AG08395 (cell line): ENCODE measurements at regions not wholly inside any gene's neighbourhood (a gene's known extent, or its start where the extent isn't known, plus 50 kb on each side); places are given as distances from the start of the nearest gene placed in this dataset.

Experiments used
- DNase-seq: peaks from one replicate; pipeline ENCODE4 v3.0.0; 2012; ENCODE audit warnings: mixed read lengths, low spot score

DNA sequence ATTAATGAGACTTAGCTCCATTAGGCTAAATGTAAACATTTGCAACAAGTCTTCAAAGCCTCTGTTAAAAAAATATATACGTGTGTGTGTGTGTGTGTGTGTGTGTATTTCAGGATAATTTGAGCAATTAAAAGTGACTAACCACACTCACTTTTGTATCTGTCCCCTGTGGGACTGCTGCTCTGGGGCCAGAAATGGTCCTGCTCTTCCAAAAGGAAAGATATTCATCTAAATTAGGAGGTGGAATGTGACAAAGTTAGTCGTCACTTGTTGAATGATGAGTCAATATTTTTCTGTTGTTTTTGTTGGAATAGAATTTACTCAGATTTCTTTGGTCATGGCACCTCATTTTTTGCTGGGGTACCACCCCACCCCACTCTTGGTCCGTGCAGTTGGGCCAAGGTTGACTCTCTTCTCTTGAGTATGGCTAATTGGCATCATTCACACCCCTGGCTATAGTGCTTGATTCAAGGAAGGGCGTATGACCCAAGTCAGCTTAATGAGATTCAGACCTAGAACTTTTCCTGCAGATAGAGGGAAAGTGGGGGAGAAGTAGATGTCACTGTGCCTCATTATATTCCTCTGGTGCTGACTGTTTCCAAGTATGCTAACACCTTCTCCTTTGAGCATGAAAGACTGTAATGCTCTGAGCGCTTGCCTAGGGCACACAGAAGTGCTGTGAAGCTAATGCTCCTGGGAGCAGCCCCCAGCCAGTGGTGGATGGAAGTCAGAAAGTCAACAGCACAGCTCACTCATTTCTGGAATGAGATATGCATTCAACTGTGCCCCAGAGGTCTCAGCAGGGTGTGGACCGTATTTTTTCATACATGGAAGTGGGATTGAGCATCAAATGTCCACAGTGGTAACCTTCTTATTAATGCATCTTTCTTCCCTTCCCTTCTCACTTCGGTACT lies 577.0 kb upstream of the TBX3 start:
- no peak for DNase-seq

DNA sequence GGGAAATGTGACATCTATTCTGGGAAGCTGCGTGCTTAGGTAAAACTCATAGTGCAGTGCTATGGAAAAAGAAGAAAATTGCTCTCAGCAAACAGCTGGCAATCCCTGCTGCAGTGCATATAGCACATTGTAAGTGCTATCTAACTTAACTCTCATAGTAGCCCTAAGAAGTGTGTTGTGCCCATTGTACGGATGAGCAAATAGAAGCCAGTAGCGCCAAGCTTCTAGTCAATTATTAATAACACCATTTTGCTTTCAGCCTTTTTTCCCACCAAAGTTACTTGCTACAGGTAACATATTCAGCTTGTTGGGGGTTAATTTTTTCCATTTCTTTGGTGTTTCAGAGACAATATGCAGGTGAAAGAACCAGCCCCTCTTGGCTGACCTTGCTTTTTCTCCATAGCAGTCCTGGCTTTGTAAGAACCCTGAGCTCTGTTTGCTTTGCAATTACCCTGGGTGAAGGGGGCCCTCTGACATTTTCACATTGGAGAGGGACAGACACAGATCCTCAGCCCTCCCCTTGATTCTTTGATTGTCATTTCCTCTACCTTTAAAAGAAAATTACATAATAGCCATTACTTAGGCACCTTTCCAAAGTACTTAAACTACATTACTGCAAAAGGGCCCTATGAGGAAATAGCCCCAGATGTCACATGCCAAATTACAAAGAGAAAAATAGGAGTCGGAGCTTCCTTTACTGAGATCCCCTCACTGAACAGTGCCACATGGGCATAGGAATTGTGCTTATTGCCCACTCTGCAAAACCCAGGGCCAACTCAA lies 576.2 kb upstream of the TBX3 start:
- no peak for DNase-seq

DNA sequence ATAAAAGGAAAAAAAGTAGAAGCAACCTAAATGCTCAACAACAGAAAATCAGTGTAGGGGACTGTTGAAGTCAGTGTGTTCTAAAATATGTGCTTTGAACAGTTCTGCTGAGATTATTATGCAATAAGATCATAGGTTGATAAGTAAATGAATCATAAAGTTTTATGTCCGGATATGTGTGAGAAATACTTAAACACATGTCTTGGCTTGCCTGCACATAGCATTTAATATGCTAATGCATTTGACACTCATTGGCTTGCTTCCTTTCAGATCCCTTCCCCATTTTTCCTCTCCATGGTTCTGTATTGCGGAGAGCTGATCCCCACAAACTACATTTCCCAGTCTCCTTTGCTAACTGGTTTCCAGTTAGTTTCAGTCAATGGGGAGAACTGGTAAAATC lies 573.8 kb upstream of the TBX3 start:
- no peak for DNase-seq

DNA sequence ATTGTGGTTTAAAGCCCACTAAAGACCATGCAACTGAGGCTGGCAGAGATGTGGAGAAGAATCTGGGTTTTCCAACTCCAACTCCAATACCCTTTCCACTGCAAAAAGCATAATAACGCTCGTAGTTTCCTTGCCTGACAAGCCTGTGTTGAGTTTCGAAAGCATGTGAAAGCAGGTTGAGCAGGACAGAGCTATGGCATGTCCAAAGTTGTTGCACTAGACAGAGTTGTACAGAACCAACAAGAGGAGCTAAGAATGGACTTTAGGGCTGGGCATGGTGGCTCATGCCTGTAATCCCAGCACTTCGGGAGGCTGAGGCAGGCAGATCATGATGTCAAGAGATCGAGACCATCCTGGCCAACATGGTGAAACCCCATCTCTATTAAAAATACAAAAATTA lies 572.0 kb upstream of the TBX3 start:
- DNase-seq = no peak

DNA sequence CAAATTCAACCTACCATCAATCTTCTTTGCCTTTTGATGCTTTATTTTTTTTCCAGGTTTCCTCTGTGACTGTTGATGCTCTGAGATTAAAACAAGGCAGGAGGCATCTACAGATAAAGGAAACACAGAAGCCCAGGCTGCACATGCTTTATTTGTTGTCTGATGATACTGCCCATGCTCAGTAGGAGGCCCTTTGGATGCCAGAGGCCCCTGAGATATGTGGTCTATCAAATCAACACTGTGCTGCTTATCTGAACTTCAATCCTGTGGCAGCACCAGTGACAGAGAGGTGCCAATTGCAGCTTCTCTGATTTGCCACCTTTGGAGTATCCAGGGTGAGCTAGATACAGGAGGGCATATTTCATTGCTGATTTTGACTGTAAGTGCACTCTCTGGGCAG lies 571.3 kb upstream of the TBX3 start:
- DNase-seq = no peak

DNA sequence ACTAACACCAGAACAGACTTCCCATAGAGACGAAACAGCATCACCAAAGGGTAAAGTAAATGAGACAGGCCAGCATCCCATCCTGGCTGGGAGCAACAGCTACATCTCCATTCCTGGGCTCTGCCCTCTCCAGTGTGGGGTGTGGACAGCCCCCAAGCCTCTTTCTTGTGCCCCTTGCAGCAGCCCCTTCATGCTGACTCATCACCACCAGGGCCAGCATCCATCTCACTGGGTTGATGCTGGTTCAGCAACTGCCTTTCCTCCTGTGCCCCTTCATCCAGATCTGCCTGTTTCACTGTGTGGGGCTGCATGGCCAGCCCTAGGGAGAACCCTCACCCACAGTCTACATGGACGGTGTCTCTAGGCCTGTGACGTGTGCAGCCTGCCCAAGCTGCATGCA lies 569.1 kb upstream of the TBX3 start:
- DNase-seq = no peak

DNA sequence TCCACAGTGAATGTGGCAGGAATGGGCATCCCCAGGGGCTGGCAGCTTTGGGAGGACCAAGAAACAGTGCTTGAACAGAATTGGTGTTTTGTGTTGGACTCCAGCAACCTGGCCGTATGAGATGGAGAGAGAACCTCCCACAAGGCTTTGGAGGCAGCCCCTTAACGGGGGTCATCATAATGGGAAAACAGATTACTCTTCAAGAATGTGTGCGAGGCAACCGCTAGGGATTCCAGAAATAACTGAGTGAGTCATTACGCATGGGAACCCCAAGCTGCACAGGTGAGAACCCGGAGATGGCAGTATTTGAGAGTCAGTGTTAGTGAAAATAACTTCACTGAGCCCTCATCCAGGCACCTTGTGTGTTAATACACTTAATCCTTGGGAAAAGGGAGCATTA lies 567.8 kb upstream of the TBX3 start:
- DNase-seq = no peak

DNA sequence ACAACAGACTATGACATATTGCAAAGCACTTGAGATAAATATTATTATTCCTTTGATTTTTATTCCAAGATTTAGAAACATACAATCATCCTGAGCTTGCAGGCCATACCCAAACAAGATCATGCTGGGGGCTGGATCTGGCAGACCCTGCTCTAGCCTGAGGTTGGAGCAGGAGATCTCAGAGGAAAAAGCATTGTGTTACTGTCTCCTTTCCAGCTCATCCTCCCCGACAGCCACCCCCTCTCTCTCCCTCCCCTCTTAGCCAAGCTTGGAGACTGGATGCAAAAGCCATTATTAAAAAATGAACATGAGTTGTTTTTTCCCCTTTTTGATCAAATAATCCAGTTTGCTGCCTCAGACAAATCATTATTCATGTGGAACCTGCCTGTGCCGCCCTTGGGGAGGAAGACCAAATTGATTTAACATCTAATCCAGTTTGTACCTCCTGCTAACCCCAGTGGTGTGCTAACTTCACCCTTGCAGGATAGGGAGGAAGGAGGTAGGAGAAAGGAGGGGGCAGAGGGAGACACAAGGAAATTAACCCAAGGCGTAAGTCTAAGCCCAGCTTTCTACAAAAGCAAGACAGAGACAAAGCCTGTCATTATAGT lies 565.8 kb upstream of the TBX3 start:
- no peak for DNase-seq

DNA sequence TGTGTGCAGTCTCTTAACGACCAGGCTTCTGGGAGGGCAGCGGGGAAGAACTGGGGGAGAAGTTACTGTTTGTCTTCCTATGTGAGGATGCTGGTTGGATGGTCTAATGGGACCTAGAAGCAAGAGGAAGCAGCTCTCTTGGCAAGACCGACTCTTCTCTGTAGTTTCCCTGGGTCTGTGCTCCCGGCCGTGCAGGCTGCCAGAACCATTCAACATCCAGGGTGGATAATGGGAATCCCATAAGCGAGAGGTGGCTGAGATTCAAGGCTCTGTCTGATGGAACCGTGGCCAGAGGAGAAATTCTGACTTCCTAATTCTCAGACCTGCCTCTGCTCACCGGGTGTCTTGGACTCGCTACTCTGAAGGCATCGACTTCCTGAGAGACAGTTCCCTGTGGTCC lies 561.0 kb upstream of the TBX3 start:
- no peak for DNase-seq

DNA sequence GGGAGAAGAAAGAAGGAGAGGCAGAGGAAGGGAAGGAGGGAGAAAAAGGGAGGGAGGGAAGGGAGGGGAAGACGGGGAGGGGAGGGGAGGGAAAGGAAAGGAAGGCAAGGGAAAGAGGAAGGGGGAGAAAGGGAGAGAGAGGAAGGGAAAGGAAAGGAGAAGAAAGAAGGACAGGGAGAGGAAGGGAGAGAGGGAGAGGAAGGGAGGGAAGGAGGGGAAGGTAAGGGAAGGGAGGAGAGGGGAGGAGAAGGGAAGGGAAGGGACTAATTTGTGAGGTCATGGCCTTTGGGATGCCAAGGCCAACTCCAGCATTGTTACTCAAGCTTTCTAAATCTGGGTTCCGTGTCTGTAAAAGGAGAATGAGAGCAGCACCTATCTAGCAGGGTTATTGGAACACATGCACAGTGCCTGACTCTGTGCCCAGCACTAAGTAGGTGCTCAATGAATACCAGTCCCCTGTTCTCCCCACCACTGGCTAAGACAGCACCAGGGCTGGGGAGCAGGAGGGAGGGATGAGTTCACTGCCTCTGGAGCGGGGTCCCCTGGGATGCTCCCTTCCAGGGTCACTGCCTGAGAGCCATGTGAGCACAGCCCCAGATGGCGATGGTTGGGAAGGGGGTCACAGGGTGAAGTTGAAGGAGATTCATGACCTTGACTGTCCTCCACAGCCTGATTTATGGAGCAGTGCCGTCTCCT lies 560.1 kb upstream of the TBX3 start:
- DNase-seq = no peak

DNA sequence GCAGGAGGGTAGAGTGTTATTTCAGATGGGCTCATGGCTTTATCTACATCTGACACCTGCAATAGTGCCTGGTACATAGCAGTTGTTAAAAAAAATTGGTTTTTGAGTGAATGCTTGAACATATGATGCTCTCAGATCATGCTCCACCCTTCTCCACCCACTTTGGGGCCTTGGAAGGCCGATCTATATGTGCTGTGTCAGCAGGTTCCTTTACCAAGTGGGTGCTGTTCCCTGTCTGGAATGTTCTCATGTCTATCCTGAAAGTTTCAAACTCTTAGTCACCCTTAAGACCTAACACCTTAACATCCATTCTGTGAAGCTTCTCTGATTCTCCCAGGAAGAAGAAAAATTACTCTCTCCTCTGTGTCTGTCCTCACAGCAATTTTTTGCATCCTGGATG lies 556.3 kb upstream of the TBX3 start:
- DNase-seq = no peak

DNA sequence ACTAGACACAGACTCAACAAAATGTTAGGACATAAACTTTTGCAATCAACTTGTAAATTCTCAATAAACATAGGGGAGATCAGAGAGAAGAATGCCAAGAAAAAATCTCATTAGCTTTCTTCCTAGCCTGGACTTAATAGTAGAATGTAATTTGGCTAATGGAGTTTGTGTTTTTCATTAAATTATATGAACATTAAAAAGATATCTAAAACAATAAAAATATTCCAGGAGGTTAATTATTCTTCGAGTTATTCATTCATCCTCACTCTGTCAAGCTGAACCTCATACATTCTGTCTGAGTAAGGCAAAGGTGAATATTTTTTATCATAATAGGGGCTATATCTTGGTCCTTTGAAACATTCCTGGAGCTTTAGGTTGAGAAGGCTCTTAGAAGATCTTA lies 551.9 kb upstream of the TBX3 start:
- no peak for DNase-seq

DNA sequence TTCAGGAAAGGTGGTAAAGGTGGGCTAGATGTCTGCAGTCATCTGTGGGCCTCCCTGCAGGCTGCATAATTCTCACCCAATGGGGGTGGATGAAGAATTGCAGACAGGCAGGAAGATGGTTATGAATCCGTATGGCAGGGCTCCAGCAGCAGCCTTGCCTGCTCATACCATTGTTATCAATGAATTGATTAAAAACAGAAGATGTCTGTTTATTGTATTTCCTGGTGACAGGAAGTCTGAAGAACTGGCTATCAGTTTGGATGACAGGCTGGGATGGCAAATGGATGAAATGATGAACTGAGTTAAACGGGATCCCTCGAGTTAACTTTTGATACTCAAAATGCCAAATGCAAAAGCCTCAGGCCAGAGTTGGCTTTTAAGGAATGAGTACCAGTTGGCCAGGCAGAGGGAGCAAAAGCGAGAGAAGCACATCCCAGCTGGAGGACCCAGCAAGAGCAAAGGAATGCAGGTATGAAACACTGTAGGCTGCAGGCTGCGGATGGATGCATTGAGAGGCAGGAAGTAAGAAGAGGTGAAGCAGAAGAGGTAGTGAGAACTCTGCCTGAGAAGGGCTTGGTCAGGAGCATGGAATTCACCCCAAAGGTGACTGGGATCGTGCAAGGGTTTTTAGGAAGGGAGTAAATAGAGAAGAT lies 550.0 kb upstream of the TBX3 start:
- no peak for DNase-seq

DNA sequence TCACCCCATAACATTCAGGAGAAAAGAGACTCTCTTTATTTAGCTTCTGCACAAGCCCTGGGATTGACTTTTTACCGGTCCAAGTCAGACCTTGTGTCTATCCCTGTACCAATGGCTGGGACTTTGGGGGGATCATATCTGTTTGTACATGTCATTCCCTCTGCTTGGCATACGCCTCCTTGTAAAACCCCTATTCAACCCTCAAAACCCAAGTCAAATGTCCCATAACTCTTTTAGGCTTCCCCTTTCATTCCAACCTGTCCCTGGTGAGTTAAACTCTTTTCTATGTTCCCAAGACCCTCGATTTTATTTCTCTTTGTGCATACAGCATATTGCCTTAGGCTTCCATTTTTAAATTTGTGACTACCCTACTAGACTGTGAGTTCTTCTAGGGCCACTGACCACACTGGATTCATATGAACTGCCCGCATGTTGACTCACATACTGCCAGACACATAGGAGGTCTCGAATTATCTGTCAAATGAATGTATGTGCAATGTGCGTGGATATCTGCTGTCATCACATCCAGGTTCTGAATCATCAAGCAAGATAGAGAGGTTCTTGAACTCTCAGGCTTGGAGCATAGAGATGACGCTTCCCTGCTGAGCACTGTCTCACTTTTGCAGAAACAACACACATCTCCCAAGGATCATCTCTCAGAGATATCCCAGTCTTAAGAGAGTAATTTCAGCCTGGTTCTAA lies 548.6 kb upstream of the TBX3 start:
- DNase-seq = peak; percentile 59

DNA sequence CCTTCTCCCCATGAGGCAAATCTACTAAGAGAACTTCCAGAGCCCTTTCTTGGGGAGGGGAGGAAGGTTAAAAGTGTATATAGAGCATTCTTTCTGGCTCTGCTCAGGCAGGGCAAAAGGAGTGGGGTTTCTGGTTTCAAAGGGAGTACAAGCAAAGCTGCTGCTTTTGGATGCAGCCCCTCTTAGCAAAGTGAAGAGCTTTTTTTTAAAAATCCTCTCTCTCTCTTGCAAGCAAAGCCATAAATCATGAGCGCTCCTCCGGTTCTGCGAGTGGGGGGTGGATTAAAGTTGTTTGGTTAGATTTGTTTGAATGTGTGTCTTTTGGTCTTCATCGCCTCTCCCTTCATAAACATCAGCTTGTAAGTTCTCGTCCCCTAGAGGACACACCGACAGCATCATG lies 546.6 kb upstream of the TBX3 start:
- no peak for DNase-seq

DNA sequence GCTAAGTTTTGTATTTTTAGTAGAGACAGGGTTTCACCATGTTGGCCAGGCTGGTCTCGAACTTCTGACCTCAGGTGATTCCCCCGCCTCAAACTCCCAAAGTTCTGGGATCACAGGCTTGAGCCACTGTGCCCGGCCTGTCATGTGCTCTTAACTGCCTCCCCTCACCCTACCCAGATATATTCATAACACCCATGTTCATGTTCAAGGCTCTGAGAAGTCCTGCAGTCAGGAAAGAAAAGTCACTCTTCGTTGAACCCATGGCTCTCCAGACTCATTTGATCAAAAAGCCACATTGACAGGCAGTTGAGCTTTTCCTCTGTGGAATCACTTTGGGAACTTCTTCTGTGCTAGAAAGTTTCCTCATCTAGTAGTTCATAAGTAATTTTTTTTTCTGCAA lies 545.5 kb upstream of the TBX3 start:
- DNase-seq = no peak

DNA sequence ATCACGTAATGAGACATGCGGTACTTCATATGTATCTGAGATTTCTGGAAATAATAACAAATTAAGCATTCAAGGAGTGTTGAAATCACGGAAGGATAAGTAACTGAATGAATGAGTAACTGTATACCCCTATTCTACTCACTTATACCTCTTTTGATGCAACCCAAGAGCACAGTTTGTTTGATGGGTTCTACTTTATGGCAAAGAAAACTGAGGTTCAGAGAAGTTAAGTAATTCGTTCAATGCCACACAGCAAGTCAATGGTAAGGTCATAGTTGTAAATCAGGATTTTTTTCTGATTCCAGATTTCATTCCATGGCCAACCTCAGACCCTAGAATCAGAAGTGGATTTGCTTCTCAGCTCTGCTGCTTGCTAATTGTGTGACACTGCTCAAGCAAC lies 544.5 kb upstream of the TBX3 start:
- DNase-seq = no peak

DNA sequence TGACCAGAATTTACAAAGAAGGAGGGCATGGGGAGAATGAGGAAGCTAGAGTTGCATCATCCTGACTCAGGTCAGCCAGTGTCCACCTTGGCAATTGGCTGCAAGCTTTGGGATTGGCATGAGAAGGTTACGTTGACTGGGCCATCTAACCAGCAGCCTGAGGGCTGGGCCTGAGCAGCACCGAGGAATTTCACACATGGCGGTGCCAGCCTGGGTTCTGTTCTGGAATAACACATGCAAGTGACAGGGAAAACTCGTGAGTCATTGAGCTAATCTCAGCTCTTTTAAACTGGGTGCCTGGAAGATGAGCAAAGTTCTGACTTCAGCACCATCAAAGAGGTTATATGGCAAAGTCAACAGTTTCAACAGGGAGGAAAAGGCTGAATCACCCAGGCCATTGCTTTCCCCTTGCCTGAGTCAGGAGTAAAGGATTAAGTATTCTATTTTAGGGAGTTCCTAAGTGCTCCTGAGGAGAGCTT lies 543.2 kb upstream of the TBX3 start:
- DNase-seq = peak; percentile 91

DNA sequence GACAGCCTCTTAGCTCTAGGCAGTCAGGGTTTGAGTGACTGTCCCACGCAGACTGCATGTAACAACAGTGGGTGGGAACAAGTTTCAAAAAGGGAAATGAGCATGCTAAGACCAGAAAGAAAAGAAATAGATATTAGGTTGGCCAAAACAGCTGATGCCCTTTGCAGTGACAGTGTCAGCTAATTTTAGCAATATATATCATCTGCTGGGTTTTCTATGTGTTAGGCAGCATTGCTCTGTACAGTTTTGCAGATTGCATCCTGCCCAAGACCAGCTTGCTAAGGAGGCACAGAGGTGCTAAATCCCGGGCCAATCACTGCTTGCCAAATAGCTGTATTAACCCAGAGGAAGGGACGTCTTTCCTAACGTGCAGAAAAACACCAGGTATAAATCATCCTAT lies 541.9 kb upstream of the TBX3 start:
- no peak for DNase-seq

DNA sequence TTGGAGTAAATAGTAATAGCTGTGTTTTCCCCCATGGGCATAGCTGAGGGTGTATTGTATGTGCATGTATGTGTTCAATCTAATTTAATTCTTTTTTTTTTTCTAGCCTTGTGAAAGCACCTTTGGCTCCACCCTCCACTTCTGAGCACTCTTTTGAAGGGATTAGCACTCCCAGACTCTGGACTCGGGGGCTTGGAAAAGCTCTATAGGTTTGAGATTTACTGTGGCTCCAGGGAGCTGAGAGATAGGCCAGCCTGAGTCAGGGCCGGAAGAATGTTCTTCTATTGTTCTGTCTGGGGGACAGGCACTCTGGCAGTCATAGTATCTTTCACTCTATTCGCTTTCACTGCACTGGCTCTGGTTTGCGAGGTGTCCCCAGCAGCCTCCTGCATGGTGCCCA lies 540.0 kb upstream of the TBX3 start:
- DNase-seq = no peak

DNA sequence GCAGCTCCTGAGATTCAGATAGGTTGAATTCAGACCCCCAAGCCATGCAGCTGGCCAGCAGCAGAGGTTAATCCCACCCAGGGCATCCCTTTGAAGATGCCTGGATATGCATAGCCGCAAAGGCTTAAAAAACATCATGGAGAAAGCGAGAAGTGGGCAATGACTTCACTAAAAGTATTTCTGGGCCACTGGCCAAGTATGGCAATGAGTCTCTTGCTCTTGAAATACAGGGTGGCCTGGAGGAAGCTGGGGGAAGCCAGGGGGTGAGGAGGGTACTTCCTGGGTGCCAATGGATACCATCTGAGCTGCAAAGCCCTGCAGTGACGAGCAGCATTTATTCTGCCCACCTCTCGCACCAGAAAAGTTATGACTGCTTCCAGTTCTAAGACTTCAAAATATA lies 539.3 kb upstream of the TBX3 start:
- DNase-seq = peak; percentile 31
